GM12891 (cell line): ENCODE measurements at regions not wholly inside any gene's neighbourhood (a gene's known extent, or its start where the extent isn't known, plus 50 kb on each side); places are given as distances from the start of the nearest gene placed in this dataset.

ENCODE experiments used
- POLR2A ChIP-seq: IDR thresholded peaks from 2 replicates; pipeline ENCODE4 v1.6.1; 2011; ENCODE audit warnings: low read depth, low read length, control low read depth
- POLR2AphosphoS5 ChIP-seq: IDR thresholded peaks from 2 replicates; pipeline ENCODE4 v1.6.1; 2011; ENCODE audit warnings: low read depth, low read length, control low read depth
- POU2F2 ChIP-seq: IDR thresholded peaks from 2 replicates; pipeline ENCODE4 v1.6.1; 2011; ENCODE audit warnings: low read depth, mild to moderate bottlenecking, control low read depth, low read length, moderate library complexity
- TAF1 ChIP-seq: IDR thresholded peaks from 2 replicates; pipeline ENCODE4 v1.6.1; 2011; ENCODE audit warnings: low read depth, low read length, control low read depth

GRCh38 chrY:14437626-14438025 lies 86.7 kb upstream of the NLGN4Y start:
- no peak for TF ChIP-seq TAF1
- no peak for TF ChIP-seq POLR2AphosphoS5
- no peak for TF ChIP-seq POU2F2
- TF ChIP-seq POLR2A = no peak
